A673 (cell line): ENCODE measurements at regions not wholly inside any gene's neighbourhood (a gene's known extent, or its start where the extent isn't known, plus 50 kb on each side); places are given as distances from the start of the nearest gene placed in this dataset.

Source experiments
- BruUV-seq: library from RNA; stranded (reverse); fragments of 400-500 nt; replicated peaks from 2 replicates; lab custom pipeline; 2021; lab: Mats Ljungman, UMichigan
- CTCF ChIA-PET: fragments of 300-600 bp; sonication (Branson Sonifier 250); formaldehyde crosslinking; loops from one replicate; lab custom pipeline; 2022; ENCODE audit warnings: antibody characterized with exemption; lab: Charles Lee
- POLR2A ChIA-PET: fragments of 300-600 bp; sonication (Branson Sonifier 250); formaldehyde crosslinking; loops from one replicate; lab custom pipeline; 2022; ENCODE audit warnings: antibody characterized with exemption; ENCODE audit not compliant: low non-redundant PET; lab: Charles Lee
- DNase-seq: peaks from one replicate; pipeline ENCODE4 v3.0.0-alpha.2; 2015; ENCODE audit warnings: low spot score
- H3K27ac ChIP-seq: fragments of 200-600 bp; sonication (generic); 2 replicates; pipeline ENCODE4 v1.5.1; 2016; ENCODE audit warnings: mixed run types, low read depth, mild to moderate bottlenecking, mixed read lengths, antibody characterized with exemption, low read length; ENCODE audit not compliant: poor library complexity, severe bottlenecking
- H3K27me3 ChIP-seq: fragments of 200-600 bp; sonication (generic); replicated peaks from 2 replicates; pipeline ENCODE4 v1.6.1; 2017; ENCODE audit warnings: mixed run types, low read depth, mild to moderate bottlenecking, mixed read lengths, antibody characterized with exemption, low read length; ENCODE audit not compliant: insufficient read depth, poor library complexity
- H3K36me3 ChIP-seq: fragments of 200-600 bp; sonication (generic); 2 replicates; pipeline ENCODE4 v1.6.1; 2016; ENCODE audit warnings: mixed run types, mild to moderate bottlenecking, mixed read lengths, antibody characterized with exemption, low read length; ENCODE audit not compliant: insufficient read depth, poor library complexity, severe bottlenecking
- H3K4me1 ChIP-seq: fragments of 200-600 bp; sonication (generic); 2 replicates; pipeline ENCODE4 v1.6.1; 2017; ENCODE audit warnings: mixed run types, mild to moderate bottlenecking, mixed read lengths, antibody characterized with exemption, low read length; ENCODE audit not compliant: insufficient read depth, poor library complexity, severe bottlenecking
- H3K4me3 ChIP-seq: fragments of 200-600 bp; sonication (generic); 2 replicates; pipeline ENCODE4 v1.5.1; 2016; ENCODE audit warnings: low read depth, mixed run types, mild to moderate bottlenecking, mixed read lengths, low read length; ENCODE audit not compliant: poor library complexity, severe bottlenecking
- H3K9me3 ChIP-seq: fragments of 200-600 bp; sonication (generic); 2 replicates; pipeline ENCODE4 v1.6.1; 2016; ENCODE audit warnings: mixed run types, low read depth, mild to moderate bottlenecking, mixed read lengths, antibody characterized with exemption, low read length; ENCODE audit not compliant: poor library complexity, severe bottlenecking
- EZH2 ChIP-seq: fragments of 200-600 bp; sonication (generic); IDR thresholded peaks from 2 replicates; pipeline ENCODE4 v1.6.1; 2017; ENCODE audit warnings: borderline replicate concordance, low read depth, mild to moderate bottlenecking, mixed read lengths, antibody characterized with exemption, low read length; ENCODE audit not compliant: poor library complexity, severe bottlenecking
- intact Hi-C: fragments of 100-400 bp; cut with micrococcal nuclease; formaldehyde crosslinking; loops from one replicate; pipeline ENCODE4 v1.10.0; 2022; ENCODE audit not compliant: unreplicated experiment
- TF ChIP-seq, protein P1 (sequence below): fragments of 300-800, 200-600 bp; sonication (generic); conservative IDR thresholded peaks from 2 replicates; pipeline ENCODE4 v1.5.1; 2017; ENCODE audit warnings: low read depth, mild to moderate bottlenecking, antibody characterized with exemption, low read length, moderate library complexity, mixed read lengths

DNA sequence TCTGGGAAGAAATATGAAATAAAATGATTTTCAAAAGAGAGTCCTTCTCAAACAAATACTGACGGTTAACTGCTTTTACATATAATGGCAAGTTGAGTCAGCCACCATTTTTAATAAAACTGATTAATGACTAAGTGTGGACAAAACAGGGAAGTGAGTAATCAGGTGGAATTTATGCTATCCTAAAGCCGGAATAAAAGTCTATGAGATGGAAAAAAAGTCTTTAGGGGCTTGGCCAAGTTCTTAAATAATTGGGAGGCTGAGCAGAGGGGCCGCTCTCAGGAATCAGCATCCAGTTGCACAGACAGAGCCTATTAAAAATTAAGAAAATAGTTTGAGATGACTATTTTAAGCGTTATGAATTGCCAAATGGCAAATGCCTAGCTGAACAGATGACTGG, 58.6 kb upstream of the AFF3 start:
- intact Hi-C loops: no loop called here
- H3K9me3 ChIP-seq: no peaks in the 10 kb centered on the region
- no peak for TF ChIP-seq EZH2
- TF ChIP-seq, protein P1, sequence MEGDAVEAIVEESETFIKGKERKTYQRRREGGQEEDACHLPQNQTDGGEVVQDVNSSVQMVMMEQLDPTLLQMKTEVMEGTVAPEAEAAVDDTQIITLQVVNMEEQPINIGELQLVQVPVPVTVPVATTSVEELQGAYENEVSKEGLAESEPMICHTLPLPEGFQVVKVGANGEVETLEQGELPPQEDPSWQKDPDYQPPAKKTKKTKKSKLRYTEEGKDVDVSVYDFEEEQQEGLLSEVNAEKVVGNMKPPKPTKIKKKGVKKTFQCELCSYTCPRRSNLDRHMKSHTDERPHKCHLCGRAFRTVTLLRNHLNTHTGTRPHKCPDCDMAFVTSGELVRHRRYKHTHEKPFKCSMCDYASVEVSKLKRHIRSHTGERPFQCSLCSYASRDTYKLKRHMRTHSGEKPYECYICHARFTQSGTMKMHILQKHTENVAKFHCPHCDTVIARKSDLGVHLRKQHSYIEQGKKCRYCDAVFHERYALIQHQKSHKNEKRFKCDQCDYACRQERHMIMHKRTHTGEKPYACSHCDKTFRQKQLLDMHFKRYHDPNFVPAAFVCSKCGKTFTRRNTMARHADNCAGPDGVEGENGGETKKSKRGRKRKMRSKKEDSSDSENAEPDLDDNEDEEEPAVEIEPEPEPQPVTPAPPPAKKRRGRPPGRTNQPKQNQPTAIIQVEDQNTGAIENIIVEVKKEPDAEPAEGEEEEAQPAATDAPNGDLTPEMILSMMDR: no peak
- ChIA-PET POLR2A (no interaction called here), CTCF (no interaction called here)
- H3K27me3 ChIP-seq: peaks cover 14% of the 10 kb centered on the region
- H3K27ac ChIP-seq: no peak overlapping the region
- H3K4me1 ChIP-seq: no peaks in the 10 kb centered on the region
- no peaks in the 10 kb centered on the region for H3K36me3 ChIP-seq
- BruUV-seq: no TSS peak
- H3K4me3 ChIP-seq: no peak overlapping the region
- DNase-seq: no peak

DNA sequence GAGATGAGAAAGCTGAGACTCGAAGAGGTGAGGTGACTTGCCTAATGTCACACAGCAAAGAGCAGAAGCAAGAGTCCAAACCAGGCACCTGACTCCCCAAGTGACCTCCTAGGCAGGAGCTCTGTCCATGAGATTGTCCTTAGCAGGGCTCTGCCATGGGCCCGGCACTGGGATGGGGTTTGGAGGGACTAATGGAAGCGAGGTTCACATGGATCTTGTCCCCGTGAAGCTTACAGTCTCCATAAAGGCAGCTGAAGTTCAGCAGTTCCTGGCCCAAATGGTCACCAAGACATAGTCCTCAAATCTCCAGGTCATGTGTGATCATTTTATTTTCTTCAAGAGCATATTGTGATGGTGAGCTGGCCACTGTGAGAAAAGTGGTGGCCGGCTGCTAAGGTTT, 57.0 kb upstream of the AFF3 start:
- no TSS peak for BruUV-seq
- Histone ChIP-seq H3K9me3 (no peaks in the 10 kb centered on the region), H3K4me1 (no peaks in the 10 kb centered on the region), H3K27ac (no peak overlapping the region), H3K27me3 (peaks cover 12% of the 10 kb centered on the region), H3K36me3 (no peaks in the 10 kb centered on the region), H3K4me3 (no peak overlapping the region)
- intact Hi-C loops: no loop called here
- TF ChIP-seq, protein P1: no peak
- no peak for TF ChIP-seq EZH2
- ChIA-PET POLR2A (no interaction called here), CTCF (no interaction called here)
- no peak for DNase-seq

DNA sequence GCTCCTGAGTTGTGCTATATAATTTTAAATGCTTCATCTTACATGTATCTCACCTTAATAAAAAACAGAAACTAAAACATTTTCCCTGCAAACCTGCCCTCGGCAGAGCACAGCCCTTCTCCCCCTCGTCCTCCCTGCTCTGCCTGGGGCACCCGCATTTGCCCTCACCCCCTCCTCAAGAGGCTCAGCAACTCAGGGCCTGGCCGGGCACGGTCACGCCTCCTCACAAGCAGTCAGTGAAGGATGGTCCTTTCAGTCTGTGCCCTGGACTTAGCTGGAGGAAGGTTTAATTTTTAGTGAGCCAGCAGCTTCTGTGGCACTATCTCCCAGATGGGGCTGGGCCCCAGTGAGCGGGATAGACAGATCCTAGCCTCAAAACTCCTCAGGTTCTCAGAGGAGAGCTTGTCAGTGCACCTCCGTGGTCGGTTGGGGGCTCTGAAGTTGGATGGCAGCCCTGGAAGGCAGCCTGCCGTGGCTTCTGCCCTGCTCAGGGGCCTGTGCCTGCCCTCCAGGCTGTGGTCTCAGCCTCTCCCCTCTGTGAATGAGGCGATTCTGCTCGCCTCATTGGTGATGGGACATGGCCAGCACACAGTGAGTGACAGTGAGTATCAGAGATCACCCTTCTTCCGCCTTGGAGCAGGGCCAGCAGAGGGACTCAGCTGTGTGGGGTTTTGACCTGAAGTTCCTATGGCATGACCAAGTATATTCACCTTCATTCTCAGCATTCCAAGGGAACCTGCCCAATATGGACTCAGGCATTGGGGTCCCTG, 56.3 kb upstream of the AFF3 start:
- H3K27ac ChIP-seq: no peak overlapping the region
- H3K27me3 ChIP-seq: peaks cover 4% of the 10 kb centered on the region
- no peak for DNase-seq
- intact Hi-C loops: no loop called here
- H3K9me3 ChIP-seq: no peaks in the 10 kb centered on the region
- TF ChIP-seq EZH2: no peak
- TF ChIP-seq, protein P1: no peak
- CTCF ChIA-PET: no interaction called here
- no TSS peak for BruUV-seq
- no peak overlapping the region for H3K4me3 ChIP-seq
- POLR2A ChIA-PET: no interaction called here
- H3K36me3 ChIP-seq: no peaks in the 10 kb centered on the region
- no peaks in the 10 kb centered on the region for H3K4me1 ChIP-seq
